Glutamatergic neuron (in vitro differentiated cells): ENCODE measurements at regions not wholly inside any gene's neighbourhood (a gene's known extent, or its start where the extent isn't known, plus 50 kb on each side); places are given as distances from the start of the nearest gene placed in this dataset.

ENCODE experiments used
- DNase-seq: peaks from one replicate; pipeline ENCODE4 v3.0.0; 2022
- H3K27ac Mint-ChIP-seq: one replicate; pipeline ENCODE4 v1.8.0; 2020; ENCODE audit warnings: mild to moderate bottlenecking, mixed read lengths, inconsistent platforms; ENCODE audit not compliant: unreplicated experiment
- H3K27me3 Mint-ChIP-seq: one replicate; pipeline ENCODE4 v1.8.0; 2020; ENCODE audit warnings: mild to moderate bottlenecking, moderate library complexity, mixed read lengths, inconsistent platforms; ENCODE audit not compliant: unreplicated experiment
- H3K36me3 Mint-ChIP-seq: one replicate; pipeline ENCODE4 v1.8.0; 2020; ENCODE audit warnings: mild to moderate bottlenecking, mixed read lengths, inconsistent platforms; ENCODE audit not compliant: unreplicated experiment
- H3K4me1 Mint-ChIP-seq: one replicate; pipeline ENCODE4 v1.8.0; 2020; ENCODE audit warnings: mild to moderate bottlenecking, low read depth, mixed read lengths, inconsistent platforms; ENCODE audit not compliant: unreplicated experiment
- H3K4me3 Mint-ChIP-seq: one replicate; pipeline ENCODE4 v1.8.0; 2020; ENCODE audit warnings: mild to moderate bottlenecking, mixed read lengths, inconsistent platforms; ENCODE audit not compliant: unreplicated experiment
- H3K9me3 Mint-ChIP-seq: one replicate; pipeline ENCODE4 v1.8.0; 2020; ENCODE audit warnings: mild to moderate bottlenecking, moderate library complexity, mixed read lengths, inconsistent platforms; ENCODE audit not compliant: unreplicated experiment
- CTCF ChIP-seq: fragments of 200-600 bp; sonication (generic); IDR thresholded peaks from one replicate; pipeline ENCODE4 v1.5.0; 2021; ENCODE audit not compliant: partially characterized antibody, unreplicated experiment

- Mint-ChIP-seq H3K4me1 (peaks cover 3% of the 10 kb centered on the region), H3K36me3 (peaks cover 6% of the 10 kb centered on the region), H3K27me3 (peaks cover 3% of the 10 kb centered on the region), H3K9me3 (no peaks in the 10 kb centered on the region), H3K27ac (no peak overlapping the region), H3K4me3 (no peak overlapping the region)
- TF ChIP-seq CTCF: no peak
- no peak for DNase-seq
These were observed 180.9 kb upstream of the TBL1XR1 start for GRCh38 chr3:177378168-177378567.

GRCh38 chr3:177379045-177379444 is 181.8 kb upstream of the TBL1XR1 start:
- no peak for TF ChIP-seq CTCF
- H3K27me3 Mint-ChIP-seq: peaks cover 3% of the 10 kb centered on the region
- no peak for DNase-seq
- peaks cover 6% of the 10 kb centered on the region for H3K36me3 Mint-ChIP-seq
- peaks cover 3% of the 10 kb centered on the region for H3K4me1 Mint-ChIP-seq
- no peak overlapping the region for H3K27ac Mint-ChIP-seq
- no peak overlapping the region for H3K4me3 Mint-ChIP-seq
- H3K9me3 Mint-ChIP-seq: no peaks in the 10 kb centered on the region

- Mint-ChIP-seq H3K27ac (no peak overlapping the region), H3K27me3 (peaks cover 3% of the 10 kb centered on the region), H3K36me3 (no peaks in the 10 kb centered on the region), H3K4me3 (no peak overlapping the region), H3K4me1 (no peaks in the 10 kb centered on the region), H3K9me3 (no peaks in the 10 kb centered on the region)
- DNase-seq: no peak
- TF ChIP-seq CTCF: no peak
These were observed 183.8 kb upstream of the TBL1XR1 start for GRCh38 chr3:177381070-177381469.

- Mint-ChIP-seq H3K27me3 (peaks cover 3% of the 10 kb centered on the region), H3K9me3 (no peaks in the 10 kb centered on the region), H3K36me3 (peaks cover 4% of the 10 kb centered on the region), H3K4me1 (no peaks in the 10 kb centered on the region), H3K27ac (no peak overlapping the region), H3K4me3 (no peak overlapping the region)
- no peak for DNase-seq
- TF ChIP-seq CTCF: no peak
These were observed 185.7 kb upstream of the TBL1XR1 start for GRCh38 chr3:177382944-177383343.

GRCh38 chr3:177385186-177385585 is 187.9 kb upstream of the TBL1XR1 start:
- H3K36me3 Mint-ChIP-seq: peaks cover 4% of the 10 kb centered on the region
- H3K4me3 Mint-ChIP-seq: no peak overlapping the region
- H3K27me3 Mint-ChIP-seq: peaks cover 2% of the 10 kb centered on the region
- no peaks in the 10 kb centered on the region for H3K9me3 Mint-ChIP-seq
- no peak for TF ChIP-seq CTCF
- no peaks in the 10 kb centered on the region for H3K4me1 Mint-ChIP-seq
- no peak overlapping the region for H3K27ac Mint-ChIP-seq
- DNase-seq: no peak
